ENCODE measurements at regions not wholly inside any gene's neighbourhood (a gene's known extent, or its start where the extent isn't known, plus 50 kb on each side); places are given as distances from the start of the nearest gene placed in this dataset.
A peak's percentile ranks its signal among the peaks of the same experiment; 100 is the strongest.
"Not testable (repeated sequence)": the region's sequence is repeated elsewhere in the genome, so short reads cannot be mapped to it uniquely, and the experiment has no call there.

DNA sequence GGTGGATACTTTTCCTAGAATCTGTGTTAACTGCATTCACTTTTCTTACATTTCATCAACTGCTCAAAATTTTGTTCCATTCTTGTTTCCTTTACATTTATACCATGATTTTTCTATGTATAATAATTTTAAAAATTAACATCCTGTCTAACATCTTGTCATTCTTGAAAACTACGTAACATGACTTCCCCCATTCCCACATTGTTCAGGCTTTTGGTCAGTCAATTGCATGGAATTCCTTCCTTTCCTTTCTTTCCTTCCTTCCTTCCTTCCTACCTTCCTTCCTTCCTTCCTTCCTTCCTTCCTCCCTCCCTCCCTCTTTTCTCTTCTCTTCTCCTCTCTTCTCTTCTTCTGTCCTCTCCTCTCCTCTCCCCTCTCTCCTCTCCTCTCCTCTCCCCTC is 220.7 kb upstream of the TP63 start:
- in situ Hi-C loops (cut with MboI; ENCODE audit: low pct_unique_long_range_greater_than_20kb in 2 of 9, low sequenced_read_pairs in 9 of 9, unreplicated experiment in 9 of 9): no loop called here
- no peak for ATAC-seq (replicated peaks in 6 of 8)
- Histone ChIP-seq H3K4me3 (no peak overlapping the region), H3K27ac (no peak overlapping the region), H3K4me1 (replicated peaks in 1 of 2) (no peaks in the 10 kb centered on the region)
- WGBS, 10 experiments: 63 to 100% (median 89%) methylated on average over 1 of the region's 1 CpG; no CpG with 5 or more reads in 4 of the 10 experiments

DNA sequence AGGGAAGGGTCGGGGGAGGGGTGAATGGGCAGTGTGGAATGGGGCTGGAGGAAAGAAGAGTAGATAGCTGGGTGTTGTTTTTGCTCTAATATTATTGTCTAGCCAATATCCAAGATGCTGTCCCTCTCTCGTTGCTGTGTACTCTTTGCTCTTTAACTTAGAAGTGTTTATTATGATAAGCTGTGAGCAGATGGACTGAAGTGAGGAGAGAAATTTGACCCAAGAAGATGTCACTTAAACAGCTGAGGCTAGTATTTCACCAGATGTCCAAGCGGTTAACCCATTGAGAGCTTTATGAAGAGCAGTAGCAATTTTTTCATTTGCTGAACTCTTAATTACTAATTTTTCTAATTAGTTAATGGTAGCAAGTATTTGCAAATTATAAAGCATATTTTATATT is 212.2 kb upstream of the TP63 start:
- no peak overlapping the region for H3K27ac ChIP-seq
- in situ Hi-C loops (cut with MboI; ENCODE audit: low pct_unique_long_range_greater_than_20kb in 2 of 9, low sequenced_read_pairs in 9 of 9, unreplicated experiment in 9 of 9): no loop called here
- no peaks in the 10 kb centered on the region for H3K4me1 ChIP-seq (replicated peaks in 1 of 2)
- ATAC-seq (replicated peaks in 6 of 8): no peak
- WGBS, 10 experiments: 0 to 100% (median 69%) methylated on average over 1 to 3 of the region's 3 CpGs; no CpG with 5 or more reads in 1 of the 10 experiments
- no peak overlapping the region for H3K4me3 ChIP-seq

DNA sequence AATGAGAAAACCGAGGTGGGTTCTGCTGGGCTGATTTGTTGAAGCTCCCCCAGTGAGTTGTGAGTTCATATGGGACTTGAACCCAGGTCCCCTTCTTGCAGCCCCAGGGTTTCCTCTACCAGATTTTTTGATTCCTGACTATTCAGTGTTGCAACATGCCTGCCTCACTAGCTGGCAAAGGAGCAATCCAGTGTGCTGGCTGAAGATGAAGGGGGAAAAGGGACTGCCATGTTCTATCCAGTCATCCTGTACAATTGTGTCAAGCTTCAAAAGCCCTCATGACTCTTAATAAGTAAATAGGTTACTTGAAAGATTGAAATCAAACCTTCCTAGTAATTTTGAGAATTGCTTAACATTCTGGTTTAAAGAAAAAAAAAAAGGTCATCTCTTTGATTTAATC is 211.5 kb upstream of the TP63 start:
- Histone ChIP-seq H3K4me3 (no peak overlapping the region), H3K4me1 (replicated peaks in 1 of 2) (no peaks in the 10 kb centered on the region), H3K27ac (no peak overlapping the region)
- ATAC-seq (replicated peaks in 6 of 8): no peak
- in situ Hi-C loops (cut with MboI; ENCODE audit: low pct_unique_long_range_greater_than_20kb in 2 of 9, low sequenced_read_pairs in 9 of 9, unreplicated experiment in 9 of 9): no loop called here
- WGBS, 10 experiments: 14 to 100% (median 100%) methylated on average over 1 of the region's 1 CpG; no CpG with 5 or more reads in 6 of the 10 experiments

DNA sequence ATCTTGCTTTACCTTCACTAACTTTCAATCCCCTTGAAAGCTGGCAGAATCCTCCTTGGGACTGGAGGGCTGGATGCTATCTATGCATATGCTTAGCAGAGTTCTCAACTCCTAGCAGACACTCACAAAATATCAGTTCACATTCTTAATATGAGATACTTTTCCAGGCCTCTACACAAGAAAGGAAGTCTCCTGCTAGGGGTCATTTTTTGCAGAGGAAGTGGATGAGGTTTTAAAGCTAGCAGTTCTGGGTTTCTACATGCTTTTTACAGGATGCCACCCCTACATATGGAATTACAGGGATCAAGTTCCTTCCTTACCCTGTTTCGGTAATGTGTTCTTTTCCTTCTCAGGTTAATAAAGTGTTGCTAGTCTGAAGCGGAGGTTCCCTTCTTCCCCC is 206.3 kb upstream of the TP63 start:
- H3K4me3 ChIP-seq: no peak overlapping the region
- H3K4me1 ChIP-seq (replicated peaks in 1 of 2): no peaks in the 10 kb centered on the region
- no peak for ATAC-seq (replicated peaks in 6 of 8)
- WGBS, 10 experiments: 86 to 100% (median 100%) methylated on average over 1 to 2 of the region's 2 CpGs; no CpG with 5 or more reads in 3 of the 10 experiments
- no peak overlapping the region for H3K27ac ChIP-seq
- in situ Hi-C loops (cut with MboI; ENCODE audit: low pct_unique_long_range_greater_than_20kb in 2 of 9, low sequenced_read_pairs in 9 of 9, unreplicated experiment in 9 of 9): no loop called here

DNA sequence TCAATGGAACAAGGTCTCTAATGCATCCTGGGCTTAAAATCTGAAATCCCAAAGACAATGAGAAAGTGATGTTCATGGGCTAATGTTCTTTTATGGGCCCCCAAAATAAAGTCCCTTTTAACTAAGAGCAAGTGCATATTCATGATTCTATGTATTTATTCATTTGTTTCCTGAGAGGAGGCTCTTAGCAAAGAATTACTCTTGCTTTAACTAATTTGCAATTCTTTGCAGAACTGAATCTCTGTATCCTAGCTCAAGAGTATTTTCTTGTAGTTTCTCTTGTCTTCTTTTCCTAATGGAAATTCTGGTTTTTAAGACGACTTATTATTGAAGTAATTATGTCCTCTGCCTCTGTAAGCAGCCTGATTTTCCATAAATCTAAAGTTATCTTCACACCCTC is 202.2 kb upstream of the TP63 start:
- in situ Hi-C loops (cut with MboI; ENCODE audit: low pct_unique_long_range_greater_than_20kb in 2 of 9, low sequenced_read_pairs in 9 of 9, unreplicated experiment in 9 of 9): no loop called here
- Histone ChIP-seq H3K4me1 (replicated peaks in 1 of 2) (no peaks in the 10 kb centered on the region), H3K27ac (no peak overlapping the region), H3K4me3 (no peak overlapping the region)
- 0 to 80% (median 15%) methylated on average over 1 of the region's 1 CpG; no CpG with 5 or more reads in 2 of the 10 experiments for WGBS, 10 experiments
- ATAC-seq (replicated peaks in 6 of 8): peak in 3 of 8 experiments; percentile 51 to 81 (median 72)

DNA sequence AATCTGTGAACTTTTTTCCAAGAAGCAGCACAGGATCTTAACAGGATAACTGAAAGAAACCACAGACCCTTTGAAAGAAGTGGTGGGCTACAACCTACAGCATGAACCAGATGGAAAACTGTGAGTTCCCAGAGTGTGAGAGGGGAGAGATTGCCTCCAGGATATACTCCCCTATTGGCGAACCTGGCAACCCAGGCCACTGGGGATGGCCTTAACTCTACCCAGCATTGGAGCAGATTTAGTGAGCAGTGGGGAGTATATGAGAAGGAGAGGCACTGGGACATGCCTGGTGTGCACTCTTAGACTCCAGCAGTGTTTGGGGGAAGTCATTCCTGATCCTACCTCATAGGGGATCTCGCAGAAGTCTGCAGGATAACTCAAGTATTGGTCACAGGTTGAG is 201.0 kb upstream of the TP63 start:
- ATAC-seq (replicated peaks in 6 of 8): no peak
- 67 to 100% (median 86%) methylated on average over 1 of the region's 2 CpGs; no CpG with 5 or more reads in 7 of the 10 experiments for WGBS, 10 experiments
- in situ Hi-C loops (cut with MboI; ENCODE audit: low pct_unique_long_range_greater_than_20kb in 2 of 9, low sequenced_read_pairs in 9 of 9, unreplicated experiment in 9 of 9): no loop called here
- H3K27ac ChIP-seq: no peak overlapping the region
- no peak overlapping the region for H3K4me3 ChIP-seq
- H3K4me1 ChIP-seq (replicated peaks in 1 of 2): no peaks in the 10 kb centered on the region

DNA sequence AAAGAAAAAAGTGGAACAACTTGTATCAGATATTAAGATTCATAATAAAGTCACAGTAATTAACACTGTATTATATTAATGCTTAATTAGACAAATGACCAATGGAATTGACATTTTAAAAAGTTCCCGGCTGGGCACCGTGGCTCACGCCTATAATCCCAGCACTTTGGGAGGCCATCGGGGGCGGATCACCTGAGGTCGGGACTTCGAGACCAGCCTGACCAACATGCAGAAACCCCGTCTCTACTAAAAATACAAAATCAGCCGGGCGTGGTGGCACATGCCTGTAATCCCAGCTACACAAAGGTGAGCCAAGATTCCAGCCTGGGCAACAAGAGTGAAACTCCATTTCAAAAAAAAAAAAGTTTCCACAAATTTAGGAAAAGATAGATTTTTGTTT is 188.9 kb upstream of the TP63 start:
- 50 to 96% (median 88%) methylated on average over 1 to 10 of the region's 10 CpGs; no CpG with 5 or more reads in 1 of the 10 experiments for WGBS, 10 experiments

DNA sequence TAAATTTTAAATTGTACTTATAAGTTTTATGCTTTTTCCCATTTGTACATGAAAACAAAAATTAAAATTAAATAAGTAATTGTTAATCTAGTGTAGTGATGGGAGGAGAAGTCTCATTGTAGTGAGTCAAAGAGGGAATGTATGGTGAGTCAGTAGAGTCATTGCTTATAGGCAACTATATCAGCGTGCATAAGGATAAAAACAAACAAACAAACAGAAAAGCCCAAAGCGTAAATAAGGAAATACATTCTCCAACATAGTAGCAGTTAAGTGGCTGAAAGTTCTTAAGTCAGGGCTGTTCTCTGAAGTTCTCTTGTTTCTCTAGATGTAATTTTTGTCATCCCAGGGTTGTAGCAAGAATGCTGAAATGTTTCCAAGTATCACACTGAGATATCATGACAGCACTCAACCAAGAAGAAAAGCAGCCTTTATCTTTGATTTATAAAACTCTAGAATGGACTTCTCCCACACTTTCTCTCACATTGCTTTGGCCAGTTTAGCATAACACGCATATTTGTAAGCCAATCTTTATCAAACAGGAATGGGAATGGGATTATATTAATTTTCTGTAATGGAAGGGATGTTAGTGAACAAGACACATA is 184.1 kb upstream of the TP63 start:
- Histone ChIP-seq H3K4me3 (no peak overlapping the region), H3K27ac (no peak overlapping the region), H3K4me1 (replicated peaks in 1 of 2) (no peaks in the 10 kb centered on the region)
- in situ Hi-C loops (cut with MboI; ENCODE audit: low pct_unique_long_range_greater_than_20kb in 2 of 9, low sequenced_read_pairs in 9 of 9, unreplicated experiment in 9 of 9): no loop called here
- ATAC-seq (replicated peaks in 6 of 8): no peak
- WGBS, 10 experiments: 73 to 95% (median 85%) methylated on average over 2 to 3 of the region's 3 CpGs; no CpG with 5 or more reads in 1 of the 10 experiments

More for the DNA sequence above, 188.9 kb upstream of the TP63 start:
- H3K27ac ChIP-seq; H3K4me3 ChIP-seq; ATAC-seq (replicated peaks in 6 of 8); H3K4me1 ChIP-seq (replicated peaks in 1 of 2); in situ Hi-C loops (cut with MboI; ENCODE audit: low pct_unique_long_range_greater_than_20kb in 2 of 9, low sequenced_read_pairs in 9 of 9, unreplicated experiment in 9 of 9): not testable (repeated sequence)

DNA sequence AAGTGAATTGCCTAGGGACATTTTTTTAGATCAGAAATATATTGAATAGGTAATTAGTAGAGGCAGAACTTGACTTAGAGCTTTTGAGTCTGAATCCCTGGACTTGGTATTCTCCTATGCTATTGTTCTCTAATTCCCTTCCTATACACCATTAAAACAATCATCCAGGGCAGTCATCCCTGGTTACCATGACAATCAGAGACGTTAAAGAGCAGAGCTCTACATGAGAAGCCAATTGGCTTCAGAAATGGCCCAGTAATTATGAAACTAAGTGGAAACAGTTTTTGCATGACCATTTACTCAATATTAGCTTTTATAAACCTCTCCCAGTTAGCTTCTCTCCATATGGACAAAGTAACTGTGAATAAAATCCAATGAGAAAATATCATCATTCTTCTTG is 182.1 kb upstream of the TP63 start:
- no peak overlapping the region for H3K27ac ChIP-seq
- no peak for ATAC-seq (replicated peaks in 6 of 8)
- H3K4me1 ChIP-seq (replicated peaks in 1 of 2): no peaks in the 10 kb centered on the region
- no peak overlapping the region for H3K4me3 ChIP-seq
- 0 to 83% (median 18%) methylated on average over 1 of the region's 1 CpG; no CpG with 5 or more reads in 1 of the 10 experiments for WGBS, 10 experiments
- in situ Hi-C loops (cut with MboI; ENCODE audit: low pct_unique_long_range_greater_than_20kb in 2 of 9, low sequenced_read_pairs in 9 of 9, unreplicated experiment in 9 of 9): no loop called here

DNA sequence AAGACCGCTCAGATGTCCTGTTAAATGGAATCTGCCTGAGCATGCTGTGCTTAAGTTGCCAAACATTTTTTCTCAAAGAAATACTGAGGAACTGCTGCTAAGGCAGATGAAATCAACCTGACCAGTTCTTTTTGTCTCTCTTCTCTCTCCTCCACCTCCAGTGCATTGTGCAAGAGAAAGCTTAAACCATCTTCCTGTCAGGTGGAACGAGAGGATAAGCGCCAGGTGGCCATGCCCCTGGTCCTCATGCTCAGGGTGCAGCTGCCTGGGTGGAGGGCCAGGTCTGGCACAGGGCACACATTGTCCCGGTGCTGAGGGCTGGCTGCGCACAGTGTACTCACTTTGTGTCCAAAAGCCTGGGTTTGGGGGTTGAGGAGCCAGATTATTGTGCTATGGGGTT is 176.2 kb upstream of the TP63 start:
- H3K4me1 ChIP-seq (replicated peaks in 1 of 2): no peaks in the 10 kb centered on the region
- H3K4me3 ChIP-seq: no peak overlapping the region
- no peak overlapping the region for H3K27ac ChIP-seq
- in situ Hi-C loops (cut with MboI; ENCODE audit: low pct_unique_long_range_greater_than_20kb in 2 of 9, low sequenced_read_pairs in 9 of 9, unreplicated experiment in 9 of 9): no loop called here
- no peak for ATAC-seq (replicated peaks in 6 of 8)
- WGBS, 10 experiments: 67 to 100% (median 90%) methylated on average over 1 to 3 of the region's 5 CpGs; no CpG with 5 or more reads in 2 of the 10 experiments

DNA sequence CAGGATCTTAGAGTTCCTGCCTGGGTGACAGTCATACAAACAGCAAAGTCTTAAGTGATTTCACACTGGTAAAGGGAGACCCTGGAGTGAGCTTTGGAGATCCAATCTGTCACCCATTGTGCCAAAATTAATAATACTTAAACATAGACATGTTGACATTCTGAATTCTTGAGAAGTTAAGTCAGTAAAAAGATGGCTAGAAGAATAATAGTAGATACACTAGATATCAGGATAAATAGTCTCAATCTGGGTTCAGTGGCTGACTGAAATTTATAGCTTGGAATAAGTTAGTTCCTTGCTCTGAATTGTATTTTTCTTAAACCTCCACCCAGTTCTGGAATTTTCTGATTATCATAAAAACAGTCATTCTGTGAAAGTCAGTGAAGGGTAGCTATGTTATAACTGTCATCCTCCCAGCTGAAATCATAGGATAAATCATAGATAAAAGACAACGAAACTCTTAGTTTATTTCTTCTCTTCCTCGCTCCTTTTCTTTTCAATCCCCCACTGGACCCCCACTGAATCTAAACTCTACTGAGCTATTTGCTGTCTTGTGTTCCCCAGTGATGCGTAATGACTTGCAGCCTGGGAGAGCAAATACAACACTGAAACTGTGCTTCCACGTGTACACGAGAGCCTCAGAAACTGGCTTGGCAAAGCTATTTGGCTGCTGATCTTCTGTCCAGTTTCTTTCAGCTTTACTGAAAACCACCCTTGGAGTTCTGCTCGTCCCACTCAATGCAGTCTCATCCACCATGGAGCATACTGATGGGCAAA is 175.4 kb upstream of the TP63 start:
- 74 to 100% (median 90%) methylated on average over 2 to 6 of the region's 6 CpGs; no CpG with 5 or more reads in 1 of the 10 experiments for WGBS, 10 experiments
- Histone ChIP-seq H3K4me3 (no peak overlapping the region), H3K27ac (no peak overlapping the region), H3K4me1 (replicated peaks in 1 of 2) (peaks cover 3 to 5% of the 10 kb centered on the region in 2 donors)
- in situ Hi-C loops (cut with MboI; ENCODE audit: low pct_unique_long_range_greater_than_20kb in 2 of 9, low sequenced_read_pairs in 9 of 9, unreplicated experiment in 9 of 9): no loop called here
- ATAC-seq (replicated peaks in 6 of 8): peak in 3 of 8 experiments; percentile 69 to 94 (median 77)

DNA sequence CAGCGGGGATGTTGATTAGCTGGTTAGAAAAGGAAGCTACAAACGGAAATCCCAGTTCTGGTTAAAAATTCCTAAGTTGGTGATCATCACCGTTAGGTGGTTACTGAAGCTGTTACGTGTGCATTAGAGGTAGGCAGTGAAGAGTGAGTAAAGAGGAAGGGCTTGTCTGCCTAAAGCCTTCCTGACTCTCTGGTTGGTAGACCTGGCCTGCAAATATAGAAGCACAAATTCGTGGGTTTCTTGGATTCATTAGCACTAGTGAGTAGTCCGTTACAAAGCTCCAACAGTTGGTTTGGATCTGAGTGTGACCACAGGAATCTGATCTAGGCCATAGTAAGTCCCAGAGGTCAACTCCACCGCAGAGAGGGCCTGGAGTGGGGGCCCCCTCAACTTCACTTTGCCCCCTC is 174.0 kb upstream of the TP63 start:
- 19 to 100% (median 89%) methylated on average over 1 to 6 of the region's 7 CpGs for WGBS, 10 experiments

DNA sequence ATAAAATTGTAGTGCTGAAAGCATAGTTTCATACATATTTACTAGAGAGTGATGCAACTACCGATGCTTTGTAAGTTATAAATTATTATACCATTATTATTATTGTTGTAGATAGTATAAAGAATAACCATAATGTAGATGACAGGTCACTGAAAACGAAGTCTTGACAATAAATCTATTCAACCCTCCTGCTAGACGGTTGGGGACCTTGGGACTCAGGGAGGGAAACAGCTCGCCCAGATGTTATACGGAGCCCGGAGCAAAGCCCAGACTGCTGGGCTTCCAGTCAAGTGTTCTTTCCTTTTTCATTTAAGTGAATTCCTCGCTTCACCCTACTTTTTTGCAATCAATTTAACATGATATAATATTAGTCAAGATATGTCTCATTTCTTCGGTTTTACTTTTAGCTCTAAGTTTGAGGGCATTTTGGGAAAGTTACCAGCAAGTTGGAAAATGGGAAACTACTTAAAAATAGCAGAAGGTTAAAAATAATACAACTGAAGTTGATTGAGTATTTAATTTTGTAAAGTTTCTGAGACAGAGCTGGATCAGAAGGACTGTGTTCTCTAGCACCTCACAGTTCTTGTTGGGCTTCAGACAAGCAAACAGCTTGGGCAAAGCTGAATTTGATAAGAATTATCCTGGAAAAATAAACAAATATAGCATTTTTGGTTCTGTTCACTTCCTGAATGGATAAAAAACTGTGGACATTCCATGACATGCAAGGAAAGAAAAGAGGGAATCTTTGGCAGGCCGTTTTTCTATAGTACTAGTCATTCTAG is 173.4 kb upstream of the TP63 start:
- no peak for ATAC-seq (replicated peaks in 6 of 8)
- Histone ChIP-seq H3K4me1 (replicated peaks in 1 of 2) (peaks cover 3 to 5% of the 10 kb centered on the region in 2 donors), H3K27ac (no peak overlapping the region), H3K4me3 (no peak overlapping the region)
- WGBS, 10 experiments: 31 to 100% (median 82%) methylated on average over 1 to 8 of the region's 9 CpGs
- in situ Hi-C loops (cut with MboI; ENCODE audit: low pct_unique_long_range_greater_than_20kb in 2 of 9, low sequenced_read_pairs in 9 of 9, unreplicated experiment in 9 of 9): no loop called here

More for the DNA sequence above, 174.0 kb upstream of the TP63 start:
- H3K4me1 ChIP-seq (replicated peaks in 1 of 2): peaks cover 3 to 5% of the 10 kb centered on the region in 2 donors
- no peak for ATAC-seq (replicated peaks in 6 of 8)
- H3K27ac ChIP-seq: no peak overlapping the region
- no peak overlapping the region for H3K4me3 ChIP-seq
- in situ Hi-C loops (cut with MboI; ENCODE audit: low pct_unique_long_range_greater_than_20kb in 2 of 9, low sequenced_read_pairs in 9 of 9, unreplicated experiment in 9 of 9): no loop called here
